Chondrocyte (in vitro differentiated cells): ENCODE measurements at regions not wholly inside any gene's neighbourhood (a gene's known extent, or its start where the extent isn't known, plus 50 kb on each side); places are given as distances from the start of the nearest gene placed in this dataset.

ENCODE experiments used
- DNase-seq: peaks from one replicate; pipeline ENCODE4 v3.0.0; 2021; ENCODE audit warnings: mixed read lengths, low spot score
- H3K27ac Mint-ChIP-seq: one replicate; pipeline ENCODE4 v1.8.0; 2021; ENCODE audit warnings: mild to moderate bottlenecking, moderate library complexity, mixed read lengths; ENCODE audit not compliant: unreplicated experiment
- H3K27me3 Mint-ChIP-seq: 2 replicates; pipeline ENCODE4 v1.8.0; 2021; ENCODE audit warnings: low read depth, mixed read lengths
- H3K36me3 Mint-ChIP-seq: 2 replicates; pipeline ENCODE4 v1.8.0; 2021; ENCODE audit warnings: low read depth, mixed read lengths
- H3K4me1 Mint-ChIP-seq: 2 replicates; pipeline ENCODE4 v1.8.0; 2021; ENCODE audit warnings: low read depth, mild to moderate bottlenecking, mixed read lengths
- H3K4me3 Mint-ChIP-seq: one replicate; pipeline ENCODE4 v1.8.0; 2021; ENCODE audit warnings: mild to moderate bottlenecking, moderate library complexity, mixed read lengths; ENCODE audit not compliant: unreplicated experiment
- H3K9me3 Mint-ChIP-seq: 2 replicates; pipeline ENCODE4 v1.8.0; 2021; ENCODE audit warnings: low read depth, mixed read lengths
- CTCF ChIP-seq: fragments of 200-600 bp; sonication (generic); IDR thresholded peaks from 2 replicates; pipeline ENCODE4 v1.5.0; 2021; ENCODE audit warnings: antibody characterized with exemption, mild to moderate bottlenecking, moderate library complexity

DNA sequence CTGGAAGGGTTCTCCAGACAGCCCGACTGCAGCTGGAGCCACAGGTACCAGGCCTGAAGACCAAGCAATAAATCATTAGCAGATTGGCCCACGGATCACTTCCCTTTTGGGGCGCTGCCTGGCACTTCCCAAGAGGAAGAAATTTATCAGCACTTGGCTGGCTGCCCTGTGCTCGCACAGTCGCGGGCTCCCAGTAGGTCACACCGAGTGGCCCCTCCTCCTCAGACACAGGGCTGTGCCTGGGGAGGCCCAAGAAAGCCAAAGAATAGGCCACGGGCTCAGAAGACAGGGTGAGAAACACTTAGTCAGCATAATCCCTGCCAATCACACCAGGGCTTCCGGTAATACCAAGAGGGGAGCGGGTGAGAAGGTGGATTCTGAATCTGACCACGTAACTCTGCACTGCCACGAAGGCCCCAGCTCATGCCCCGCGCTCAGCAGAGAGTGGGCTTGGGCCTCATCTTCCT lies 115.7 kb upstream of the MSX2 start:
- no peak for TF ChIP-seq CTCF
- H3K27me3 Mint-ChIP-seq = no peaks in the 10 kb centered on the region
- peaks cover 2% of the 10 kb centered on the region for H3K9me3 Mint-ChIP-seq
- DNase-seq = no peak
- H3K4me3 Mint-ChIP-seq = no peak overlapping the region
- H3K4me1 Mint-ChIP-seq = peaks cover 8% of the 10 kb centered on the region
- H3K27ac Mint-ChIP-seq = no peak overlapping the region
- no peaks in the 10 kb centered on the region for H3K36me3 Mint-ChIP-seq

DNA sequence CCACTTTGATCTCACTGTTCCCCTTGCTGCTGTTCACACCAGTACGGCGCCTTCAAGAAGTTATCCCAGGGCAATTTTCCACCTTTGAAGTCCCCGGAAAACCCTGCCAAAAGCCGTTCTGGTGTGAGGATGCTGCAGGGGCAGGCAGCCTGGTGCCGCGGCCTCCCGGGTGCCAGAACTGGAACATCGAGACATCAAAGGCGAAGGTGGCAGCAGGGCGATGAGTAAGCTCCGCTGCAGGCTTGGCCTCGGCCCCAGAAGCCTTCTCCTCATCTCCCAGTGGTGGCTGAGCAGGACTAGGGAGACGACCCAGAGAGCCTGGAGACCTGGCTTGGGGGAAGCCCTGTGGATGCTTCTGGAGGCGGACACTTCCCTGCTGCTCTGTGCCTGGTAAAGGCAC lies 115.3 kb upstream of the MSX2 start:
- Mint-ChIP-seq H3K4me1 (peaks cover 8% of the 10 kb centered on the region), H3K4me3 (no peak overlapping the region), H3K9me3 (no peaks in the 10 kb centered on the region), H3K36me3 (no peaks in the 10 kb centered on the region), H3K27ac (no peak overlapping the region), H3K27me3 (no peaks in the 10 kb centered on the region)
- no peak for DNase-seq
- no peak for TF ChIP-seq CTCF

DNA sequence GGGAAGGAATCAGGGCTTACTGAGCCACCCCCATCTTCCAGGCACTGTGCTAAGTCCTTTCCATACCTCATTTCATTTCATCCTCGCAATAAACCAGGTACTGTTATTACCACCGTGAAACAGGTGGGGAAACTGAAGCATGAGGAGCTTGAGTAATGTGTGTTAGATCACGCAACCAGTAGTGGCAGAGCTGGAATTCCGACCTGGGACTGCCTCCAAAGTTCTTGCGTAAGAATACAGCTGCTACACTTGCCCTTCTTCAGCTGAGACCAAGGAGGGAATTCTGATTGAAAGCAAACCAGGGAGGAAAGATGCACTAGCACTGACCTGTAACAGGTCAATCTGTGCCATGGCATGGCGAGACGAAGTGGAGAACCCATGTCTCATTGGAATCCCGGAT lies 113.4 kb upstream of the MSX2 start:
- no peak for DNase-seq
- Mint-ChIP-seq H3K4me1 (peaks cover 8% of the 10 kb centered on the region), H3K4me3 (no peak overlapping the region), H3K36me3 (no peaks in the 10 kb centered on the region), H3K27ac (no peak overlapping the region), H3K27me3 (no peaks in the 10 kb centered on the region), H3K9me3 (no peaks in the 10 kb centered on the region)
- no peak for TF ChIP-seq CTCF

GRCh38 chr5:174612686-174613085 lies 111.7 kb upstream of the MSX2 start:
- no peaks in the 10 kb centered on the region for H3K9me3 Mint-ChIP-seq
- no peaks in the 10 kb centered on the region for H3K4me1 Mint-ChIP-seq
- no peak for TF ChIP-seq CTCF
- H3K27ac Mint-ChIP-seq = no peak overlapping the region
- H3K36me3 Mint-ChIP-seq = no peaks in the 10 kb centered on the region
- H3K4me3 Mint-ChIP-seq = no peak overlapping the region
- no peaks in the 10 kb centered on the region for H3K27me3 Mint-ChIP-seq
- no peak for DNase-seq

- Mint-ChIP-seq H3K27me3 (peaks cover 3% of the 10 kb centered on the region), H3K9me3 (no peaks in the 10 kb centered on the region), H3K27ac (no peak overlapping the region), H3K4me1 (no peaks in the 10 kb centered on the region), H3K36me3 (no peaks in the 10 kb centered on the region), H3K4me3 (no peak overlapping the region)
- no peak for DNase-seq
- no peak for TF ChIP-seq CTCF
Measured at GRCh38 chr5:174614500-174615135, 109.8 kb upstream of the MSX2 start.
